Tibial artery (tissue), 4 donors: ENCODE measurements at regions not wholly inside any gene's neighbourhood (a gene's known extent, or its start where the extent isn't known, plus 50 kb on each side); places are given as distances from the start of the nearest gene placed in this dataset.

Experiments used
- DNase-seq, 2 donors: peaks; one replicate each; pipeline ENCODE4 v3.0.0-alpha.2; 2019
- H3K27ac ChIP-seq, 2 donors: fragments of 200-600 bp; sonication (generic) in 1 of 2; 1 replicate in 1 of 2; 2 replicates in 1 of 2; pipeline ENCODE4 v1.5.1; 2018 to 2019; ENCODE audit warnings: mild to moderate bottlenecking in 1 of 2
- H3K27me3 ChIP-seq, 2 donors: fragments of 200-600 bp; sonication (generic) in 1 of 2; one replicate each; pipeline versions ENCODE4 v1.5.1 to v1.6.0; 2016 to 2019
- H3K36me3 ChIP-seq, 3 donors: fragments of 200-600 bp; sonication (generic) in 2 of 3; one replicate each; pipeline ENCODE4 v1.5.1; 2016 to 2019; ENCODE audit warnings: mild to moderate bottlenecking in 2 of 3
- H3K4me1 ChIP-seq, 4 donors: fragments of 200-600 bp; sonication (generic) in 2 of 4; 1 replicate in 3 of 4; 2 replicates in 1 of 4; pipeline ENCODE4 v1.5.1; 2016 to 2019
- H3K4me3 ChIP-seq, 2 donors: fragments of 200-600 bp; sonication (generic) in 1 of 2; 1 replicate in 1 of 2; 2 replicates in 1 of 2; pipeline ENCODE4 v1.5.1; 2018 to 2019; ENCODE audit warnings: mild to moderate bottlenecking in 2 of 2
- H3K9me3 ChIP-seq, 3 donors: fragments of 200-600 bp; sonication (generic) in 1 of 3; one replicate each; pipeline ENCODE4 v1.5.1; 2016 to 2019
- CTCF ChIP-seq, 2 experiments: fragments of 200-600 bp in 1 of 2; fragments of 450-650 bp in 1 of 2; IDR thresholded peaks; one replicate each; pipeline ENCODE4 v1.5.1; 2017 to 2019; ENCODE audit warnings: antibody characterized with exemption in 2 of 2, mild to moderate bottlenecking in 1 of 2, moderate library complexity in 1 of 2
- intact Hi-C: fragments of 100-400 bp; cut with DNase I; formaldehyde crosslinking; loops from one replicate; pipeline ENCODE4 v1.15.0; 2023; ENCODE audit warnings: low total_unique reads

- Histone ChIP-seq H3K27ac (no peak overlapping the region), H3K9me3 (peaks cover 0 to 10% (median 0%) of the 10 kb centered on the region in 3 donors), H3K36me3 (no peaks in the 10 kb centered on the region), H3K27me3 (peaks cover 0 to 9% of the 10 kb centered on the region in 2 donors), H3K4me1 (peaks cover 0 to 15% (median 4%) of the 10 kb centered on the region in 4 donors), H3K4me3 (no peak overlapping the region)
- peak; percentile 16 to 20 for TF ChIP-seq CTCF (IDR thresholded peaks at IDR 0.05)
- no peak for DNase-seq
- intact Hi-C loops: no loop called here
Measured at GRCh38 chr10:111990734-111991133, 192.8 kb downstream of the GPAM start.

- intact Hi-C loops: no loop called here
- peaks cover 0 to 9% of the 10 kb centered on the region in 2 donors for H3K27me3 ChIP-seq
- no peaks in the 10 kb centered on the region for H3K4me1 ChIP-seq
- no peak overlapping the region for H3K4me3 ChIP-seq
- H3K9me3 ChIP-seq: peaks cover 0 to 10% (median 0%) of the 10 kb centered on the region in 3 donors
- TF ChIP-seq CTCF (IDR thresholded peaks at IDR 0.05): no peak
- H3K27ac ChIP-seq: no peak overlapping the region
- H3K36me3 ChIP-seq: no peaks in the 10 kb centered on the region
- no peak for DNase-seq
Measured at GRCh38 chr10:111993321-111993720, 190.2 kb downstream of the GPAM start.

- Histone ChIP-seq H3K4me1 (no peaks in the 10 kb centered on the region), H3K4me3 (no peak overlapping the region), H3K27ac (no peak overlapping the region), H3K36me3 (no peaks in the 10 kb centered on the region), H3K27me3 (peaks cover 0 to 8% of the 10 kb centered on the region in 2 donors), H3K9me3 (peaks cover 0 to 10% (median 0%) of the 10 kb centered on the region in 3 donors)
- DNase-seq: no peak
- intact Hi-C loops: no loop called here
- no peak for TF ChIP-seq CTCF (IDR thresholded peaks at IDR 0.05)
Measured at GRCh38 chr10:111993872-111994426, 189.6 kb downstream of the GPAM start.

- H3K27me3 ChIP-seq: no peaks in the 10 kb centered on the region
- H3K36me3 ChIP-seq: no peaks in the 10 kb centered on the region
- H3K4me3 ChIP-seq: no peak overlapping the region
- TF ChIP-seq CTCF (IDR thresholded peaks at IDR 0.05): no peak
- peaks cover 0 to 10% (median 0%) of the 10 kb centered on the region in 3 donors for H3K9me3 ChIP-seq
- DNase-seq: no peak
- H3K4me1 ChIP-seq: peaks cover 0 to 9% (median 3%) of the 10 kb centered on the region in 4 donors
- no peak overlapping the region for H3K27ac ChIP-seq
- intact Hi-C loops: no loop called here
Measured at GRCh38 chr10:111996103-111996502, 187.5 kb downstream of the GPAM start.

GRCh38 chr10:111998728-111999127 lies 184.8 kb downstream of the GPAM start:
- intact Hi-C loops: no loop called here
- no peak for TF ChIP-seq CTCF (IDR thresholded peaks at IDR 0.05)

More at GRCh38 chr10:111998728-111999127, 184.8 kb downstream of the GPAM start:
- H3K9me3 ChIP-seq: peaks cover 0 to 10% (median 0%) of the 10 kb centered on the region in 3 donors
- DNase-seq: no peak
- peaks cover 0 to 15% (median 5%) of the 10 kb centered on the region in 4 donors for H3K4me1 ChIP-seq
- H3K4me3 ChIP-seq: no peak overlapping the region
- no peak overlapping the region for H3K27ac ChIP-seq
- H3K27me3 ChIP-seq: no peaks in the 10 kb centered on the region
- no peaks in the 10 kb centered on the region for H3K36me3 ChIP-seq
